ENCODE measurements at regions not wholly inside any gene's neighbourhood (a gene's known extent, or its start where the extent isn't known, plus 50 kb on each side); places are given as distances from the start of the nearest gene placed in this dataset.
"Not testable (repeated sequence)": the region's sequence is repeated elsewhere in the genome, so short reads cannot be mapped to it uniquely, and the experiment has no call there.

GRCh38 chr3:177652556-177653291 lies 455.4 kb upstream of the TBL1XR1 start:
- no peaks in the 10 kb centered on the region for H3K27me3 ChIP-seq (ENCODE audit: control insufficient read depth, insufficient read depth, low read length)
- CTCF ChIA-PET, result interaction anchor here (0.6 kb wide), 1 partner anchor 1752 kb away, joined by 3 read pairs; no protein-coding TSS in a partner anchor
- POLR2A ChIA-PET, result no interaction called here
- TF ChIP-seq, protein P1, sequence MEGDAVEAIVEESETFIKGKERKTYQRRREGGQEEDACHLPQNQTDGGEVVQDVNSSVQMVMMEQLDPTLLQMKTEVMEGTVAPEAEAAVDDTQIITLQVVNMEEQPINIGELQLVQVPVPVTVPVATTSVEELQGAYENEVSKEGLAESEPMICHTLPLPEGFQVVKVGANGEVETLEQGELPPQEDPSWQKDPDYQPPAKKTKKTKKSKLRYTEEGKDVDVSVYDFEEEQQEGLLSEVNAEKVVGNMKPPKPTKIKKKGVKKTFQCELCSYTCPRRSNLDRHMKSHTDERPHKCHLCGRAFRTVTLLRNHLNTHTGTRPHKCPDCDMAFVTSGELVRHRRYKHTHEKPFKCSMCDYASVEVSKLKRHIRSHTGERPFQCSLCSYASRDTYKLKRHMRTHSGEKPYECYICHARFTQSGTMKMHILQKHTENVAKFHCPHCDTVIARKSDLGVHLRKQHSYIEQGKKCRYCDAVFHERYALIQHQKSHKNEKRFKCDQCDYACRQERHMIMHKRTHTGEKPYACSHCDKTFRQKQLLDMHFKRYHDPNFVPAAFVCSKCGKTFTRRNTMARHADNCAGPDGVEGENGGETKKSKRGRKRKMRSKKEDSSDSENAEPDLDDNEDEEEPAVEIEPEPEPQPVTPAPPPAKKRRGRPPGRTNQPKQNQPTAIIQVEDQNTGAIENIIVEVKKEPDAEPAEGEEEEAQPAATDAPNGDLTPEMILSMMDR (IDR thresholded peaks at IDR 0.05; ENCODE audit: low read depth, low read length), result no peak
- H3K4me3 ChIP-seq (ENCODE audit: low read depth, low read length), result no peak overlapping the region
- no peaks in the 10 kb centered on the region for H3K9me3 ChIP-seq (ENCODE audit: control insufficient read depth, insufficient read depth, low read length)
- DNase-seq (ENCODE audit: low read depth, low spot score), result no peak
- H3K27ac ChIP-seq (ENCODE audit: low read depth, low read length), result no peak overlapping the region

GRCh38 chr3:177657243-177657642 lies 460.0 kb upstream of the TBL1XR1 start:
- no peak for DNase-seq (ENCODE audit: low read depth, low spot score)
- TF ChIP-seq, protein P1 (IDR thresholded peaks at IDR 0.05; ENCODE audit: low read depth, low read length), result no peak
- Histone ChIP-seq H3K9me3 (ENCODE audit: control insufficient read depth, insufficient read depth, low read length) (no peaks in the 10 kb centered on the region), H3K4me3 (ENCODE audit: low read depth, low read length) (no peak overlapping the region), H3K27ac (ENCODE audit: low read depth, low read length) (no peak overlapping the region), H3K27me3 (ENCODE audit: control insufficient read depth, insufficient read depth, low read length) (no peaks in the 10 kb centered on the region)
- CTCF ChIA-PET, result no interaction called here
- POLR2A ChIA-PET, result no interaction called here

DNA sequence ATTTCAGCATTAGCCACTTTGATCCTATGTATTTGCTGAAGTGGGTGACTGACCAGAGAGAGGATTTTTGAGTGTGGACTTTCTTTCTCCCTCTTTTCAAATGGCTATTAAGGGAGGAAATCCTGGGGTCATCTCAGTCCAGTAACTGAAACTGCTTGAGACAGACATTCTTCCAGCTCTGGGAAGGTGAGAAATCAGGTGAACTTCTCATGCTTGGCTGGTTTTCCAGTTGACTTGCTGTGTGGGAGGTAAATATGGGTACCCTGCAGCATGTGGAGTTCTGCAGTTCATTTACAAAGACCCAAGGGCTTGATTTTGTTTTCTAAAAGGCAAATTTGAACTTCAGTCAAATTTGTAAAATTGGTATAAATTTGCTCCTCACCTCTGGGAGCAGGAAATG lies 461.1 kb upstream of the TBL1XR1 start:
- no peaks in the 10 kb centered on the region for H3K27me3 ChIP-seq (ENCODE audit: control insufficient read depth, insufficient read depth, low read length)
- TF ChIP-seq, protein P1 (IDR thresholded peaks at IDR 0.05; ENCODE audit: low read depth, low read length), result no peak
- CTCF ChIA-PET, result no interaction called here
- DNase-seq (ENCODE audit: low read depth, low spot score), result no peak
- H3K27ac ChIP-seq (ENCODE audit: low read depth, low read length), result no peak overlapping the region
- no peak overlapping the region for H3K4me3 ChIP-seq (ENCODE audit: low read depth, low read length)
- H3K9me3 ChIP-seq (ENCODE audit: control insufficient read depth, insufficient read depth, low read length), result no peaks in the 10 kb centered on the region
- POLR2A ChIA-PET, result no interaction called here

- H3K4me3 ChIP-seq (ENCODE audit: low read depth, low read length); H3K27me3 ChIP-seq (ENCODE audit: control insufficient read depth, insufficient read depth, low read length); H3K9me3 ChIP-seq (ENCODE audit: control insufficient read depth, insufficient read depth, low read length); DNase-seq (ENCODE audit: low read depth, low spot score); POLR2A ChIA-PET; H3K27ac ChIP-seq (ENCODE audit: low read depth, low read length): not testable (repeated sequence)
- CTCF ChIA-PET, result interaction anchor here (1.1 kb wide), 1 partner anchor 15 kb away, joined by 3 read pairs; no protein-coding TSS in a partner anchor
These were observed 467.3 kb upstream of the TBL1XR1 start for GRCh38 chr3:177664380-177665103.

- H3K4me3 ChIP-seq (ENCODE audit: low read depth, low read length), result no peak overlapping the region
- H3K27me3 ChIP-seq (ENCODE audit: control insufficient read depth, insufficient read depth, low read length), result no peaks in the 10 kb centered on the region
- ChIA-PET POLR2A (no interaction called here), CTCF (interaction anchor here (0.7 to 1.1 kb wide), 2 partner anchors 15 to 431 kb away, joined by 3 to 4 read pairs; no protein-coding TSS in a partner anchor)
- H3K9me3 ChIP-seq (ENCODE audit: control insufficient read depth, insufficient read depth, low read length), result peaks cover 5% of the 10 kb centered on the region
- H3K27ac ChIP-seq (ENCODE audit: low read depth, low read length), result no peak overlapping the region
- peak; percentile 21 for DNase-seq (ENCODE audit: low read depth, low spot score)
- TF ChIP-seq, protein P1 (IDR thresholded peaks at IDR 0.05; ENCODE audit: low read depth, low read length), result no peak
These were observed 468.0 kb upstream of the TBL1XR1 start for GRCh38 chr3:177665122-177665808.
